Mammary epithelial cell (primary cell): ENCODE measurements at regions not wholly inside any gene's neighbourhood (a gene's known extent, or its start where the extent isn't known, plus 50 kb on each side); places are given as distances from the start of the nearest gene placed in this dataset.

Source experiments
- EZH2 ChIP-seq: IDR thresholded peaks from 2 replicates; pipeline ENCODE4 v1.6.1; 2012; ENCODE audit warnings: low read length, inconsistent platforms, borderline replicate concordance
- TF ChIP-seq, protein P1 (sequence below), 2 donors: IDR thresholded peaks in 1 of 2; conservative IDR thresholded peaks in 1 of 2; 2 replicates each; pipeline ENCODE4 v1.5.1; 2011 to 2012; ENCODE audit warnings: inconsistent platforms in 2 of 2, low read length in 2 of 2, mild to moderate bottlenecking in 2 of 2, control low read depth in 1 of 2, low read depth in 1 of 2; ENCODE audit not compliant: insufficient read depth in 1 of 2; ENCODE audit errors: extremely low read depth in 1 of 2

DNA sequence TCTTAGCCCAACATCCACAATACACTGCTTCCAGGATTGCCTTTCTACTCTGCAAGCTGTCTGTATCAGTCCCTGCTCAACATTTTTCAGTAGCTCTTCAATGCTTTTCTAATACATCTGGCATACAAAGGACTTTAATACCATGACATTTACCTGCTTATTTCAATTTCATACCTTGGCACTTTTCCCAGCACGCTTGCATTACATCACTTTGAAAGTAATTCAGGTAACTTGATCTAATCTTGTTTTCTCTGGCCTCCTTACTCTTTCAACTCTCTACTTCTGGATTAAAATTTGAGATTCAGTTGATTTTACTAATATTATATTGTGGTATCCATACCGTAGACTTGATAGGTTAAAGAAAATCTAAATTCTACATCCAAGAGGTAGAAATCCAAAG is 103.0 kb downstream of the PTGS2 start:
- TF ChIP-seq, protein P1, sequence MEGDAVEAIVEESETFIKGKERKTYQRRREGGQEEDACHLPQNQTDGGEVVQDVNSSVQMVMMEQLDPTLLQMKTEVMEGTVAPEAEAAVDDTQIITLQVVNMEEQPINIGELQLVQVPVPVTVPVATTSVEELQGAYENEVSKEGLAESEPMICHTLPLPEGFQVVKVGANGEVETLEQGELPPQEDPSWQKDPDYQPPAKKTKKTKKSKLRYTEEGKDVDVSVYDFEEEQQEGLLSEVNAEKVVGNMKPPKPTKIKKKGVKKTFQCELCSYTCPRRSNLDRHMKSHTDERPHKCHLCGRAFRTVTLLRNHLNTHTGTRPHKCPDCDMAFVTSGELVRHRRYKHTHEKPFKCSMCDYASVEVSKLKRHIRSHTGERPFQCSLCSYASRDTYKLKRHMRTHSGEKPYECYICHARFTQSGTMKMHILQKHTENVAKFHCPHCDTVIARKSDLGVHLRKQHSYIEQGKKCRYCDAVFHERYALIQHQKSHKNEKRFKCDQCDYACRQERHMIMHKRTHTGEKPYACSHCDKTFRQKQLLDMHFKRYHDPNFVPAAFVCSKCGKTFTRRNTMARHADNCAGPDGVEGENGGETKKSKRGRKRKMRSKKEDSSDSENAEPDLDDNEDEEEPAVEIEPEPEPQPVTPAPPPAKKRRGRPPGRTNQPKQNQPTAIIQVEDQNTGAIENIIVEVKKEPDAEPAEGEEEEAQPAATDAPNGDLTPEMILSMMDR (conservative IDR thresholded peaks at IDR 0.05 in 1 of 2, IDR thresholded peaks at IDR 0.05 in 1 of 2; ENCODE audit: extremely low read depth in 1 of 2, insufficient read depth in 1 of 2, low read depth in 1 of 2, low read length in 2 of 2), result no peak
- no peak for TF ChIP-seq EZH2
